ENCODE measurements at regions not wholly inside any gene's neighbourhood (a gene's known extent, or its start where the extent isn't known, plus 50 kb on each side); places are given as distances from the start of the nearest gene placed in this dataset.

GRCh38 chr5:119895066-119895465, 265.7 kb downstream of the FAM170A start:
- no peaks in the 10 kb centered on the region for H4K20me1 ChIP-seq (ENCODE audit: insufficient read depth, low read length)
- Mint-ChIP-seq H3K4me3 (ENCODE audit: unreplicated experiment) (no peak overlapping the region), H3K27me3 (ENCODE audit: low read depth, unreplicated experiment) (no peaks in the 10 kb centered on the region), H3K4me1 (ENCODE audit: low read depth, unreplicated experiment) (no peaks in the 10 kb centered on the region), H3K27ac (ENCODE audit: unreplicated experiment) (no peak overlapping the region), H3K36me3 (ENCODE audit: low read depth, unreplicated experiment) (no peaks in the 10 kb centered on the region), H3K9me3 (ENCODE audit: unreplicated experiment) (no peaks in the 10 kb centered on the region)
- no peaks in the 10 kb centered on the region for H3K4me1 ChIP-seq (ENCODE audit: insufficient read depth, low read length)
- TF ChIP-seq CTCF (IDR thresholded peaks at IDR 0.05; ENCODE audit: insufficient read depth, low read depth, low read length), result no peak
- TF ChIP-seq EZH2 (IDR thresholded peaks at IDR 0.05; ENCODE audit: insufficient read depth, low read length), result no peak
- H3K79me2 ChIP-seq (ENCODE audit: insufficient read depth, low read length), result no peaks in the 10 kb centered on the region
- H3K36me3 ChIP-seq (ENCODE audit: insufficient read depth, low read length), result no peaks in the 10 kb centered on the region
- FAIRE-seq, result no peak
- H3K27ac ChIP-seq (ENCODE audit: low read depth, low read length), result no peak overlapping the region
- H3K4me3 ChIP-seq (ENCODE audit: insufficient read depth, low read depth, low read length), result no peak overlapping the region
- DNase-seq (ENCODE audit: low read depth), result no peak
- H3K27me3 ChIP-seq (ENCODE audit: insufficient read depth, low read length), result no peaks in the 10 kb centered on the region
- H3K4me2 ChIP-seq (ENCODE audit: low read length), result no peak overlapping the region
- H3K9ac ChIP-seq (ENCODE audit: low read length), result no peak overlapping the region
- H2AFZ ChIP-seq (ENCODE audit: low read depth, low read length), result no peak overlapping the region
- no peaks in the 10 kb centered on the region for H3K9me3 ChIP-seq (ENCODE audit: insufficient read depth, low read depth, low read length)

- no peaks in the 10 kb centered on the region for H3K9me3 ChIP-seq (ENCODE audit: insufficient read depth, low read depth, low read length)
- no peak overlapping the region for H3K9ac ChIP-seq (ENCODE audit: low read length)
- H3K36me3 ChIP-seq (ENCODE audit: insufficient read depth, low read length), result no peaks in the 10 kb centered on the region
- Mint-ChIP-seq H3K4me3 (ENCODE audit: unreplicated experiment) (no peak overlapping the region), H3K9me3 (ENCODE audit: unreplicated experiment) (no peaks in the 10 kb centered on the region), H3K27me3 (ENCODE audit: low read depth, unreplicated experiment) (no peaks in the 10 kb centered on the region), H3K36me3 (ENCODE audit: low read depth, unreplicated experiment) (no peaks in the 10 kb centered on the region), H3K4me1 (ENCODE audit: low read depth, unreplicated experiment) (no peaks in the 10 kb centered on the region), H3K27ac (ENCODE audit: unreplicated experiment) (no peak overlapping the region)
- no peaks in the 10 kb centered on the region for H3K4me1 ChIP-seq (ENCODE audit: insufficient read depth, low read length)
- no peaks in the 10 kb centered on the region for H3K27me3 ChIP-seq (ENCODE audit: insufficient read depth, low read length)
- no peak overlapping the region for H3K4me3 ChIP-seq (ENCODE audit: insufficient read depth, low read depth, low read length)
- DNase-seq (ENCODE audit: low read depth) (no peak), FAIRE-seq (no peak)
- no peak overlapping the region for H2AFZ ChIP-seq (ENCODE audit: low read depth, low read length)
- H3K27ac ChIP-seq (ENCODE audit: low read depth, low read length), result no peak overlapping the region
- no peaks in the 10 kb centered on the region for H4K20me1 ChIP-seq (ENCODE audit: insufficient read depth, low read length)
- TF ChIP-seq EZH2 (IDR thresholded peaks at IDR 0.05; ENCODE audit: insufficient read depth, low read length) (no peak), CTCF (IDR thresholded peaks at IDR 0.05; ENCODE audit: insufficient read depth, low read depth, low read length) (no peak)
- H3K79me2 ChIP-seq (ENCODE audit: insufficient read depth, low read length), result no peaks in the 10 kb centered on the region
- no peak overlapping the region for H3K4me2 ChIP-seq (ENCODE audit: low read length)
These were observed 267.6 kb downstream of the FAM170A start for GRCh38 chr5:119896826-119897536.
